CD4-positive, alpha-beta T cell treated with Interleukin-4 for 4 hours (primary cell): ENCODE measurements at regions not wholly inside any gene's neighbourhood (a gene's known extent, or its start where the extent isn't known, plus 50 kb on each side); places are given as distances from the start of the nearest gene placed in this dataset.

Experiments
- DNase-seq: peaks from one replicate; pipeline ENCODE4 v3.0.0-alpha.2; 2020

DNA sequence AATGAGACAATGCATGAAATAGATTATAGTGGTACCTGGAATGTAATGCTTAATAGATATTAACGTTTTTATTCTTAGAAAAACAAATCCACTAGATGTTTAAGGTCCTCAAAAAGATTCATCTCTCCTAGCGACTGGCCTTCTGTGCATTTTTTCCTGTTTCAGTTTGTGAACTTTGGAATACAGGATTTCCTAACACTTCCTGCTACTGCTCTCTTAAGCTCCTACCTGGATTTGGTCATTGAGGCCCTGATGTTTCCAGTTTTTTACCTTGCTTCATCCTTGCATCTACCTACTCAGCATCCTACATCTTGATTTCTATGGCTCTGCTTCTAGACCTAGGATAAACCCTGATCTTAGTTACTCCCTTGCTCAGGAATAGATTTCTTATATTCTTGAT, 188.4 kb downstream of the ABCC12 start:
- no peak for DNase-seq

DNA sequence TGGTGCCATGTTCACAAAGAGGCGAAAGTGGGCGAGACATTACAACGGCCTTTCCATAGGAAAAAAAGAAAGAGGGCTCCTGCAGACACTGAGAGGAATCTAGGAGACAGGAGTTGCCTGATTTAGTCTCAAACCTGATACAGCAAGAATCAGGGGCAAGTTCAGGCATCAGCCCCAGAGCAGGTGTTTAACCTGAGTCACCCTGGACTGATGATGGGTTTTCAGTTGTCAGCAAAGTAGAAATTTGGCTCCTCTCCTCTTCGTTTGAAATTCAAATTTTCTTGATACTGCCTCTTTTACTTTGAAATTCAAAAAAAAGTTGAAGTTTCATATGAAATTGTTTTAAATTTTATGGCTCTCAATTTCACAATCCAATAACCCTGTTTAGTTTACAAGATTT, 189.5 kb downstream of the ABCC12 start:
- DNase-seq = no peak

DNA sequence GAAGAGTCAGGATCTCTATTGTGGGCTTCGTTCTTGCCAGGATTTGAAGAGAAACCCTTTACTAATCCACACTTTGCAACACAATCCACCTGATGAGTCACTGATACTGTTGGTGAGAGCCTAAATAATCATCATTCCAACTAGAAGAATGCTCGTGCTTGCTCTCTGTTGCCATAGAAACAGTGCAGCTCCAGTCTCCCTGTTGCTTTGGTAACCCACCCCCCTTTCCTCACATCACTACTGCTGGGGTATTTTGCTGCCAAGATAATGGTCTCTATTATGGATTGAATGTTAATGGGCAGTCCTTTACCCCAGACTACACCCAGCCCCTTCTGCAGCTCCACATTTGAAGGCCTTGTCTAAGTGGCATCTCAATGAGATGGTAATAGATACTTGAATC, 190.4 kb downstream of the ABCC12 start:
- no peak for DNase-seq

DNA sequence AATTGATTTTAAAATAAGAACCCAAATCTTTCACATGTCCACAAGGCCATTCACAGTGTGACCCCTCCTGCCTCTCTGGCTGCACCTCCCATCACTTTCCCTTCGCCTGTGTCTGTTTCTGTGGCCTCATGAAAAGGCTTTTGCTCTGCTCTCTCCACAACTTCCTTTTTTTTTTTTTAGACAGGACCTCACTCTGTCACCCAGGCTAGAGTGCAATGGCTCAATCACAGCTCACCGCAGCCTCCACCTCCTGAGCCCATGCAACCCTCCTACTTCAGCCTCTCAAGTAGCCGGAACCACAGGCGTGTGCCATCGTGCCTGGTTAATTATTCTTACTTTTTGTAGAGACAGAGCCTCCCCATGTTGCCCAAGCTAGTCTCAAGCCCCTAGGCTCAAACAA, 197.1 kb downstream of the ABCC12 start:
- no peak for DNase-seq

DNA sequence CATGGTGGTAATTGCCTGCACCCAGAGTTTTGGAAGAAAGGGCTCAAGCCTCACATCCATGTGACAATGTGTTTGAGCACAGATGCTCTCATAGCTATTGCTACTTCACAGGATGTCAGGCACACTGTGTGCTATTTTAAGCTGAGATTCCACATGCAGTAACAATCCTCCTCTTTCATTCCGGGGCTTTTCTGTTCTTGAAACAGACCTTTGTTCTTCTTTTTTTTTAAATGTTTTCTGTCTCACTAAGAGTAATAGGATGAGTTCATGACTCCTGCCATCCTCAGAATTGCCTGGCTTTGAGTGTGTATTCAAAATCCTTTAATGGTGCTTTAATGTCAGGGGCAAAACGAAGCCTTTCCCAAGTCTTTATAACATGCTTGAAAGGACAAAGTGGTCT, 198.9 kb downstream of the ABCC12 start:
- DNase-seq = no peak

DNA sequence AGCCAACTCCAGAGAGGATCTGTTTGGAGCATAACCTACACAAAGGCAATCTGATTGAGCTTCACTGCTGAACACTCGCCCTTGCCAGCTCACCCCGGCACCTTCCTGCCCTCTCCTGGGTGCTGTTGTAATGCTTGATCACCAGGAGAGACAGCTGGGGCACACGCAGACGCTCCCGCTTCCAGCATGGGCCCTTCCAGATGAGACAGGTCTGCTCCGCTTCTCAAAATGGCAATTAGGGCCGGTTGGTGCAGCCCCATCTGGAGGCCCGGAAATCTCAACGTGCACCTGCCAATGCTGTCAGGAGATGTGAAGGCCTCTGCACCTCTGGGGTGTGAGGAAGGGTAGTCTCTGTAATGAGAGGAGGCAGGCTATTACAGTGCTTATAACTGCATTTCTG, 206.1 kb downstream of the ABCC12 start:
- no peak for DNase-seq

DNA sequence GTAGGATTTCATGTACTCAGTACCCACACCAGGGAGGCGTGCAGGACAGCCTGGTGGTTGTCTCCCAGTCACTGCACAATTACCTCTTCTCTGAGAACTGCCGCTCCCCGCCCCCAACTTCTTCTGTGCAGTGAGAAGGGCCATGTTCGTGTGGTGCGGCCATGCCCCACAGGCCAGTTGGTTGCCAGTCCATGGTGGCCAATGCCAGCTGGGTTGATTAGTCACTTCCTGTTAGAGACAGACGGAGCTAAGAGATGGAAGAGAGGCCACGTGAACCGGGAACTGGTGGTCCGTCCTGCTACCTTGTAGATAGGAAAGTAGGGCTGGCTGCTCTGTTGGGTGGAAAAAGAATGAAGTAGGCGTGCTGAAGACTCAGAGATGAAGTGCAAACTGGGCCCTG, 206.5 kb downstream of the ABCC12 start:
- DNase-seq = no peak

DNA sequence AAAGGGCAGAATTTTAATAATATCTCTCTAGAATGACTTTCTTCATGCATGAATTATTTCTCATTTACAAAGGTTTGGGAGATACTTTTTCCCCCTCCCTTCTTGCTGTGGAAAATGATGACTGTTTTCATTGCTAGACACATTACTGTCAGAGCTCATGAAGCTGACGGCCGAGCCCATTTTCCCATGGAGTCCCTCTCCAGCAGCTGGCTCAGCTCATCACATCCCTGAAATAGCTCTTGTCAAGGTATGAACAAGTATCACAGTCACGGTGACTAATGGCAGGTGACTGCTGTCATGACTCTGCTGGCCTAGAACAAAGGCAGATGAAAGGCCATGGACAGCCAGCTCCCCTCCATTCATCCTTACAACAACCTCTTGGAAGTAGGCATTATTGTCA, 208.1 kb downstream of the ABCC12 start:
- DNase-seq = no peak

DNA sequence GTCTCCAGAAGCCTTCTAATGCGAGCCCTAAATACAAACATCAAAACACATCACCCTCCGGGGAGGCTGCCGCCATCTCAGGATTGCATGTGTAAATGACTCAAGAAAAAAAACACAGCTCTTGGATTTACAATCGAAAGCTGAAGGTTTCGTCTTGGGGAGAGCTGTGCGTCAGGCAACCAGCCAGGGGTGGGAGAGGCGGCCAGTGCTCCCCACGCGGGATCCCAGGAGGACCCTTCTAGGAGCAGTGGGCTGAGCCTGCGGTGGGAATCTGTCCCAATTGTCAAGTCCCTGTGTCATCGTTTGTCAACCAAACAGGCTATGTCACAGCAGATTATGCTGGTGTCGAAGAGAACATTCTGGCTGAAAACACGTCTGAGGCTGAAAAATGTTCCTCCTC, 209.7 kb downstream of the ABCC12 start:
- DNase-seq = no peak

DNA sequence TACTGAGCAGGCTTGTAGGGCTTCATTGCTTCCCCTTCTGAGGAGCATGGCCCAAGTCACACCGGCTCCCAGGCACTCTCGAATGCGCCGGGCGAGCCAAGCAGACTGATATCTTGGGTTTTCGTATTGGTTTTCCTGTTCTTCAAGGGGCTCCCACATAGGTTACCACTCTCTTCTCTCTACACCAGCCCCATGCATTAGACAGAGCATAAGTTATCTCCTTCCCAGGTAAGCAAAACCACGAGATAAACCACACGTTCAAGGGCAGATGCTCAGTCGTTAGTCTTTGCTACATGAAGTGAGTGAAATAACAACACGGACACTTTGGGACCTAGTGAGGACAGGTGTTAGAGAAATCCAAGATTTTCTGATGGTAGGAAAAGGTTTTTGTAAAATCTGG, 211.2 kb downstream of the ABCC12 start:
- no peak for DNase-seq

DNA sequence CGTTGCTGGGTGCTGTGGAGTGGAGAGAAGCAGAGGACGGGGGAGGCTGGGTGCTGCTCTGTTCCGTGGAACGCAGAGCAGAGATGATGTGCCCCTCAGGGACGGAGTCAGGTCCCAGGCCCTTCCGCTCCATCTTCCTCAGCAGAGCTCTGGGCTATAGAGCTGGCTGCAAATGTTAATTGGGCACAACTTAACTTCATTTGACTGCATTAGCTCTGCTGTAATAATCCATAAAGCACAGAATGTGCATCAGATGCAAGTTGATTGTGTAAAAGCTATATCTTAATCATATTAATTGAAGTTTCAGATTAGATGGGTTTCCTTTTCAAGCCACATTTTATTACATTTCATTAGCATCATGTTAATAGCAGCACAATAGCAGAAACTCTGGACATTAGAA, 212.6 kb downstream of the ABCC12 start:
- no peak for DNase-seq

DNA sequence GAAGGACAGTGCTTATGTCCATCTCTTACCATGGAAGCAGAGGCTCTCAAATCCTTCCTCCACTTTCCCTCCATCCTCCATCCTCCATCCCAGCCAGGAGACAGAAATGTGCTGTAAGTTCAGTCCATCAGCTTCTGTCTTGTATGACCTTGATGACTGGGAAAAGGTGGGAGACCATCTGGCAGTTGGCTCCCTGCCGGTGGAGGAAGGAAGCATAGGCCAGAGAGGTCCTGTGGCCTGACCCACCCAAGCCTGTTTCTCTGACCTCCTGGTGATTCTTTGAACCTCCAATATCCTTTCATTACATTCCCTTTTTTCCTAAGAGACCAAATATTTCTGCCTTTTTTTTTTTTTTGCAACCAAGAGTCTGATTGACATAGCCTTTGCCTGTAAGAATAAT, 215.3 kb downstream of the ABCC12 start:
- no peak for DNase-seq

DNA sequence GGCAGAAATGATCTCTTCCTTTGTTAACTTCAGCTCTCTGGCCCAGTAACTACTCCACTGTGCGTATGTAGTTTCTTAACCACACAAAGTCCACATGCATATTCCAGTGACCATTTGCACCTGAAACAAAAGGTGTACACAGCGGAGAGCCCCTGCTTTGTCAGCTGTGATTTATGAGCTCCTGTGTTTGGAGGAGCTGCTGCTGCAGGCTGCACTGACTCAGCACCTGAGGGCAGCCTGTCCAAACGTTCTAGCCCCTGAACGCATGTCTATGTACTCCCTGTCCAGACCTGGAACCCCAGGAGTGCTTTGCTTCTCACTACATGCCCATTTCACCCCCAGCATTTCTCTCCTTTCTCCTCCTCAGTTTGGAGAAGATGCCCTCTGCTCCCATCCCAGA, 216.1 kb downstream of the ABCC12 start:
- no peak for DNase-seq

DNA sequence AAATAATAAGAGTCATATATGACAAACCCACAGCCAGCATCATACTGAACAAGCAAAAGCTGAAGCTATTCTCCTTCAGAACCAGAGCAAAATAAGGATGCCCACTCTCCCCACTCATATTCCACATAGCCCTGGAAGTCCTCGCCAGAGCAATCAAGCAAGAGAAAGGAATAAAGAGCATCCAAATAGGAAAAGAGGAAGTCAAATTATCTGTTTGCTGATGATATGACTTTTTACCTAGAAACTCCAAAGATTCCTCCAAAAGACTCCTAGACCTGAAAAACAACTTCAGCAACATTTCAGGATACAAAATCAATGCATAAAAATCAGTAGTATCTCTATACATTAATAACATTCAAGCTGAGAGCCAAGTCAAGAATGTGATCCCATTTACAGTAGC, 217.5 kb downstream of the ABCC12 start:
- no peak for DNase-seq

DNA sequence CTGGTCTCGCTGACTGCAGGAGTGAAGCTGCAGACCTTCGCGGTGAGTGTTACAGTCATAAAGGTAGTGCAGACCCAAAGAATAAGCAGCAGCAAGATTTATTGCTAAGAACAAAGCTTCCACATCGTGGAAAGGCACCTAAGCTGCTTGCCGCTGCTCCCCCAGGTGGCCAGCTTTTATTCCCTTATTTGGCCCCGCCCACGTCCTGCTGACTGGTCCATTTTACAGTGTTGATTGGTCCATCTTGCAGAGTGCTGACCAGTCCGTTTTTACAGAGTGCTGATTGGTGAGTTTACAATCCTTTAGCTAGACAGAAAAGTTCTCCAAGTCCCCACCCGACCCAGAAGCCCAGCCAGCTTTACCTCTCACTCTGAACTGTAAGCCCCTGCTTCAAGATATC, 227.8 kb downstream of the ABCC12 start:
- DNase-seq = no peak

DNA sequence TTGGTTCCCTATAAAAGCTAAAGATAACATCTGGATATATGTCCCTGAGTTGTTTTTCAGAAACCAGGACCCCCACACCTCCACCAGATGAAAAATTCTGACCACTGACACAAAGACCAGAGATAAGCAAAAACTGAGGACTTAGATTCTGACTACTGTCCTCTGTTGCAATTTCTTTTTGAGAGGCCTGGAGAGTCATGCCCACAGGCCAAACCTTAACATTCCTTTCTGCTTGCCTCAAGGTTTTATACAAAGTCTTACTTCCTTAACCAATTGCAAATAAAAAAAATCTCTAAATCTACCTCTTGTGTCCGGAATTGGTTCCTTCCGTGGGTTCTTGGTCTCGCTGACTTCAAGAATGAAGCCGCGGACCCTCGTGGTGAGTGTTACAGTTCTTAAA, 228.5 kb downstream of the ABCC12 start:
- no peak for DNase-seq

DNA sequence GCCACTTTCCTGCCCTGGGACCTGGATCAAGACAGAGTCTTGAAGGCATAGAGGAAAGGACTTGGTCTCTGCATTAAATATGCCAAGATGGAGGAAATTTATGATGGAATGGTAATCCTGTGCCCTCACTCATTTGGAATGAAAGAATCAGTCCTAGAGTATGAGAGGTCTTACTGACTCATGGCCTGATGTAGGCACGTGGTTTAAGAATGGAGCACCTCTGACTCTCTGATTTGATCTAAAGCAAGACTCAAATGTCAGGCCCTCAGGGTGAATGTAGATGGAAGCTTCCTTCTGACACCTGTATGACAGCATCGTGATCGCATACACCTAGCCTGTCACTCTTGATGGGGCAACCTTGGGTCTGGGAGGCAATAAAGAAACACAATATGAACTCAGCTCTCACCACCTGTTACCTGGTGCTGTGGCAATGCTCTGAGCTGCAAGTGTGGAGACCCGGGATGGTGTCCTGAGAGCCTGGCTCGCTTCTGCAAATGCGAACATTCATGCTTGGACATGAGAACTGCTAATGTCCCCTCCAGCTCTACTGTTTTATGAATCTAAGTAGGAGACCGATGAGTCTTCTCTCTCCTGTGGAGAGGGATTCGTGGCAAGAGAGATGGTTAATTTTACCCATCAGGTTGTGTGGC, 229.9 kb downstream of the ABCC12 start:
- DNase-seq = no peak

DNA sequence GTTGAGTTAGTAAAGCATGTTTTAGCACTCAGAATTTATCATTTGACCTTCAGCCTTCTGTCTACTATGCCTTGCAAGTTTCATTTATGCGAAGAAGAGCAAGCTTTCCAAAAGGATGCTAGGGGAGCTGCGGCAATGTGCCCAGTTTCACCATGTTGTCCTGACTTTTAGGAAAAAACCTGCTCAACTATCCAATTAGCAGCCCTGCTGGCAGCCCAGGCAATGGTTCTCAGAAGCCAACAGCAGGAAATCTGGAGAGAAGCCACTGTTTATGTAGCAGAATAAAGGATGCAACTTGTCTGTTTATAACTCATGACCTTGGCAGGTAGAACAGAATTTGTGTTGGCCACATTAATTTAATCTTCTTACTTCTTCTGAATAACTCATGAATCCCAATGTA, 230.8 kb downstream of the ABCC12 start:
- DNase-seq = no peak

DNA sequence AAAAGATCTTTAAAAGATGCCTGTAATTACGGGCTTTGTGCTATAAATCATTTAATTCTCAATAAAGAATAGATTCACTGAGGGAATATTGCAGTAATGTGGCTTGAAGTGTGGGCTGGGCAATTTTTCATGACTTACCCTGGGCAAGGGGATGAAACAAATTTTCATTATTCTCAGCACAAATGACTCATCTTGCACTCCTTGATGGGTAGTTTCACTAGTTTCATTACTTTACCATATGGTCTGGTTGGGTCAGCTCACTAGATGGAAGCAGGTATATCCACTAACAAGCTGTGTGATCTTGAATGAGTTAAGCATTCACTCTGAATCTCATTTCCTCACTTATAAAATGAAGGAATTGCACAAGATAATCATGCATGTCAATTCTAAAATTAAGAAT, 234.3 kb downstream of the ABCC12 start:
- no peak for DNase-seq

DNA sequence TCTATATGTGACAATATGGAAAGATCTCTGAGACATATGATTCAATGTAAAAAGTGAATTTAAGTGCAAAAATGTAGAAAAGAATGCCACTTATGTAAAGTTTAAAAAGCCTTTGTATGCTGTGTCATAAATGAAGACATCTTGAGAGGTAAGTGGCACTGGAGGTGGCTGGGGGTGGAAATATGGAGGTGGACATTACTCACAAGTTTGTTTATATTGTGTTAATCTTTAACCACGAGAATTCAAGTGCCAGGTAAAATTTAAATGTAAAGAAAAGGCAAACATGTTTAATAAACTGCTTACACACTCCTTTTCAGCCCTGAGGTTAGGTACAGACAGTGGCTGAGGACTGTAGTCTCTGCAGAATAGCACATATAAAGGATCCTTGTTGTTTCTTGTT, 235.1 kb downstream of the ABCC12 start:
- no peak for DNase-seq

DNA sequence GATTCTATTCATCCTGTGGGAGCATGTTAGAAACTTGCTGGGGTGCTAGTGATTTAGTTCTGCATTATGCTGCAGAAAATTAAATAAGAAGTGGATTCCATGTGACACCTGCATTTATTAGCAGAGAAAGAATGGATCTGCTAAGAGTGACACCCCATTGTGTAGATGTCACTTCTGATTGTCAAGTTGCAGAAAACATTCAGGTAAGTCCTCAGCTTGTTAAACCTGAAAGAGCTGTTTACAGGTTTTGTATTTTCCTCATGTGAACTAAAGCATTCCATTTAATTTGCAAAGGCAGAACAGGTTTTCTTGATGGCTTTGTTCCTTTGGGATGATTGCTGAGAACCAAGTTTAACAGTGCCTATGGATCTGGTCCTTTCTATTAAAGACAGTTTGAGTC, 238.7 kb downstream of the ABCC12 start:
- no peak for DNase-seq

DNA sequence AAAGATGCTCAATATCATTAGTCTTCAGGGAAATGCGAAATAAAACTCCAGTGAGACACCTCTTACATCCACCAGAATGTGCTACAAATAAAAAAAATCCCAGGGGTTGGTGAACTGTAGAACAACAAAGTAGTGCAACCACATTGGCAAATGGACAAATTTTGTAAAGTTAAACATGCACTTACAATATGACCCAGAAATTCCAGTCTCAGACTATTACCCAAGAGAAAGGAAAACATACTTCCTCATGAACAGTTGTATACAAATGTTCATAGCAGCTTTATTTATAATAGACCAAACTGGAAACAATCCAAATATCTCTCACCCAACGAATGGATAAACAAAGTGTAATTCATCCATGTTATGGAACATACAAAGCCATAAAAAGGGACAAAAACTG, 239.5 kb downstream of the ABCC12 start:
- DNase-seq = no peak

DNA sequence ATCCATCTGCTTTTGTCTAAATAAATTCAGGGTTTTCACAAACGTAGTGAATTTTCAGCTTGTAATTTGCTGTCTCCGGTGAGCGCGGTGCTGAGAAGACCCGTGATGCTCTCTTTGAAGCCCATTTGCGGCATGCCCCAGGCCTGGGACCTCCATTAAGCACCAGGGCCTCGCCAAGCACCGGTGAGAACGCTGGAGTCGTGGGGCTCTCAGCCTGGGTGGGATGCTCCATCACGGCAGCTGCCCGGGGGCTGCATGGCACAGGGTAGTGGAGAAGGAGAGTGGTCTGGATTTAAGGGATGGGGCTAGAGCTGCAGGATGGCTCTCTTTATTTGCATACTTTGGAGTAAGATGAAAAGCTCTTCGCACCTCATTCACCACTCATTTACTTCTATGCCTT, 248.7 kb downstream of the ABCC12 start:
- no peak for DNase-seq

DNA sequence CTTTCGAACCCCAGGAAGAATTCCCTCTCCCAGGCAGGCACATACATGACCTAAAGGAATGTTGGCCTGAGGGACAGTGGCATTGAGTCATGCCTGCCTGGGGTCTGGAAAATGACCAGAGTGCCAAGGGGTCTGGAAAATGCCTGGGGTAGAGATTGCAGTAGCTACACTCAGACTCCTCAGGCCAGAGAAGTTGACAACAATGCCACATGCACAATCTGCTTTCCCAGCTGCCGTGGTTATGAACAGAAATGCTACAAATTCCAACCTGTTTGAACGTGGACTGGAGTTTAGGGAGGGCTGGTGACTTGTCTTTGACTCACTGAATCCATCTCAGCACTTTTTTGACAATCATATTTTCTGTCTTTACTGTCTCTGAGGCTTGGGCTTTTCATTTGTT, 250.0 kb downstream of the ABCC12 start:
- no peak for DNase-seq

DNA sequence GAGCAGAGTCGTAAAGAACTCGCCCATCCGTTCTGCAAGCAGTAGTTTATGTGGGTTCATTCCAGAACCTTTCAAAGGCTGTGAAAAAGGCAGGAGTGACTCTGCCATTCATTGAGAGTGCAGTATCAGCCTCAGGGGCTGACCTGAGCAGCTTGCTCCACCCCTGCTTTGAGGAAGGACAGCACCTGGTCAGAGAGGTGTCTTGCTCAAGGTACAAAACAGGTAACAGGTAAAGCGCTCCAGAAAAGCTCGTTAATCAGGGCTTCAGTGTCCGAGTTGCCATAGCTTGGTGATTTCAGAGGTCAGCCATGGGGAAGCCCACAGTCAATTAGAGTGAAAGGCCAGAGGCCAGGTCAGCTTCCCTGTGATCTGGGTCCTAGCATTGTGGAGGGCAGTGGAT, 251.1 kb downstream of the ABCC12 start:
- no peak for DNase-seq

DNA sequence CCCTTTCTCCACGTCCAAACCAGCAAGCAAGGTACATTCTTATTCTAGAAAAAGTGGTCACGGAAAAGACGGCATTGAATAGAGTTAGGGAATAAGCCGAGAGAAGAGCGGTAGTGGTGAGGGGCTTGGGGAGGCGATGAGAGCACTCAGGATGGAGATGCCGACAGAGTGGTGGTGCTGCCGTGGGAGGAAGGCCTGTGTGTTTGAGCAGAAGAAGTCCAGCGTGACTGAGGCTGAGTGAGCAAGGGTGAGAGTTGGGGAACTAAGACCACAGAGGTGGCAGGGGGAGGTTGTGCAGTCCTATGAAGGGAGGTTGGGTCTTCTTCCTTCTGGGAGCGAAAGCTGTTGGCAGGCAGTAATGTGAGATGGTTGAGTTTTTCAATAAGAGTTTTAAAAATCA, 252.3 kb downstream of the ABCC12 start:
- DNase-seq = no peak
